Activated CD4-positive, alpha-beta T cell treated with anti-CD3 and anti-CD28 coated beads for 36 hours (primary cell): ENCODE measurements at regions not wholly inside any gene's neighbourhood (a gene's known extent, or its start where the extent isn't known, plus 50 kb on each side); places are given as distances from the start of the nearest gene placed in this dataset.
"Not testable (repeated sequence)": the region's sequence is repeated elsewhere in the genome, so short reads cannot be mapped to it uniquely, and the experiment has no call there.

Experiments
- ATAC-seq: fragments of 200-7000 bp; cut with Tn5 transposase; one replicate; pipeline ENCODE4 v1.10.0; 2021; ENCODE audit warnings: mild to moderate bottlenecking, moderate library complexity
- CTCF ChIA-PET: fragments of 350-600 bp; sonication (Branson Sonifier 250); formaldehyde crosslinking; loops from one replicate; lab custom pipeline; 2021; ENCODE audit warnings: antibody characterized with exemption; lab: Charles Lee
- POLR2A ChIA-PET: fragments of 350-600 bp; sonication (Branson Sonifier 250); formaldehyde crosslinking; loops from one replicate; lab custom pipeline; 2021; ENCODE audit warnings: antibody characterized with exemption, inconsistent platforms; lab: Charles Lee
- DNase-seq: peaks from one replicate; pipeline ENCODE4 v3.0.0-alpha.2; 2020
- H3K27ac Mint-ChIP-seq: one replicate; pipeline ENCODE4 v1.8.0; 2021; ENCODE audit warnings: mixed read lengths
- H3K27me3 Mint-ChIP-seq: one replicate; pipeline ENCODE4 v1.8.0; 2021; ENCODE audit warnings: mixed read lengths
- H3K36me3 Mint-ChIP-seq: one replicate; pipeline ENCODE4 v1.8.0; 2021; ENCODE audit warnings: low read depth, mixed read lengths
- H3K4me1 Mint-ChIP-seq: one replicate; pipeline ENCODE4 v1.8.0; 2021; ENCODE audit warnings: mixed read lengths
- H3K4me3 Mint-ChIP-seq: one replicate; pipeline ENCODE4 v1.8.0; 2021; ENCODE audit warnings: mild to moderate bottlenecking, moderate library complexity, mixed read lengths
- H3K9me3 Mint-ChIP-seq: one replicate; pipeline ENCODE4 v1.8.0; 2021; ENCODE audit warnings: low read depth, mixed read lengths
- intact Hi-C, 2 experiments: fragments of 100-400 bp; cut with DNase I in 1 of 2; cut with micrococcal nuclease in 1 of 2; formaldehyde crosslinking; loops; one replicate each; pipeline versions ENCODE4 v1.14.2 to v1.15.1; 2022 to 2024; cut with DNase I, micrococcal nuclease

GRCh38 chr17:77632619-77633018 is 325.9 kb upstream of the TNRC6C start:
- Mint-ChIP-seq H3K9me3 (peaks cover 3% of the 10 kb centered on the region), H3K4me1 (peaks cover 20% of the 10 kb centered on the region), H3K27me3 (peaks cover 2% of the 10 kb centered on the region), H3K36me3 (no peaks in the 10 kb centered on the region), H3K4me3 (no peak overlapping the region), H3K27ac (no peak overlapping the region)
- intact Hi-C loops = no loop called here
- POLR2A ChIA-PET = no interaction called here
- ATAC-seq (no peak), DNase-seq (no peak)
- CTCF ChIA-PET = no interaction called here

- ATAC-seq (peak; percentile 97), DNase-seq (peak; percentile 81)
- H3K9me3 Mint-ChIP-seq = no peaks in the 10 kb centered on the region
- POLR2A ChIA-PET = no interaction called here
- H3K4me3 Mint-ChIP-seq = no peak overlapping the region
- H3K27ac Mint-ChIP-seq = peak overlapping the region; percentile 82
- no peaks in the 10 kb centered on the region for H3K27me3 Mint-ChIP-seq
- intact Hi-C loops = loop anchor here in 1 of 2 experiments (1.0 kb wide), 1 partner anchor 11 kb away; no protein-coding TSS in a partner anchor
- no peaks in the 10 kb centered on the region for H3K36me3 Mint-ChIP-seq
- CTCF ChIA-PET = no interaction called here
- peaks cover 20% of the 10 kb centered on the region for H3K4me1 Mint-ChIP-seq
Observed at GRCh38 chr17:77634710-77635109, 323.8 kb upstream of the TNRC6C start.

- Mint-ChIP-seq H3K27ac (peak overlapping the region; percentile 82), H3K9me3 (no peaks in the 10 kb centered on the region), H3K27me3 (no peaks in the 10 kb centered on the region), H3K4me1 (peaks cover 20% of the 10 kb centered on the region), H3K4me3 (no peak overlapping the region), H3K36me3 (no peaks in the 10 kb centered on the region)
- intact Hi-C loops = no loop called here
- ChIA-PET CTCF (interaction anchor here (0.6 kb wide), 1 partner anchor 24 kb away, joined by 3 read pairs; no protein-coding TSS in a partner anchor), POLR2A (no interaction called here)
- DNase-seq = no peak
- ATAC-seq = no peak
Observed at GRCh38 chr17:77635176-77635575, 323.3 kb upstream of the TNRC6C start.

GRCh38 chr17:77635785-77636184 is 322.7 kb upstream of the TNRC6C start:
- H3K4me3 Mint-ChIP-seq, intact Hi-C loops: not testable (repeated sequence)
- CTCF ChIA-PET = interaction anchor here (0.5 to 0.6 kb wide), 2 partner anchors 23 to 303 kb away, joined by 3 read pairs; no protein-coding TSS in a partner anchor

GRCh38 chr17:77636835-77637817 is 321.4 kb upstream of the TNRC6C start:
- Mint-ChIP-seq H3K27ac (no peak overlapping the region), H3K4me1 (peaks cover 20% of the 10 kb centered on the region), H3K36me3 (no peaks in the 10 kb centered on the region), H3K27me3 (peaks cover 4% of the 10 kb centered on the region), H3K4me3 (no peak overlapping the region), H3K9me3 (no peaks in the 10 kb centered on the region)
- DNase-seq (no peak), ATAC-seq (no peak)
- CTCF ChIA-PET = no interaction called here
- POLR2A ChIA-PET = no interaction called here
- intact Hi-C loops = no loop called here

More at GRCh38 chr17:77635785-77636184, 322.7 kb upstream of the TNRC6C start:
- POLR2A ChIA-PET = interaction anchor here (0.6 kb wide), 1 partner anchor 342 kb away, joined by 6 read pairs; no protein-coding TSS in a partner anchor
- H3K27me3 Mint-ChIP-seq, DNase-seq, H3K9me3 Mint-ChIP-seq, ATAC-seq, H3K27ac Mint-ChIP-seq, H3K36me3 Mint-ChIP-seq: not testable (repeated sequence)
- peaks cover 20% of the 10 kb centered on the region for H3K4me1 Mint-ChIP-seq

- ATAC-seq (no peak), DNase-seq (no peak)
- CTCF ChIA-PET = interaction anchor here (0.7 kb wide), 1 partner anchor 10 kb away, joined by 3 read pairs; no protein-coding TSS in a partner anchor
- intact Hi-C loops = no loop called here
- no peaks in the 10 kb centered on the region for H3K9me3 Mint-ChIP-seq
- H3K27ac Mint-ChIP-seq = peak overlapping the region; percentile 33
- no peaks in the 10 kb centered on the region for H3K36me3 Mint-ChIP-seq
- no peak overlapping the region for H3K4me3 Mint-ChIP-seq
- POLR2A ChIA-PET = no interaction called here
- H3K4me1 Mint-ChIP-seq = peaks cover 20% of the 10 kb centered on the region
- H3K27me3 Mint-ChIP-seq = peaks cover 4% of the 10 kb centered on the region
Observed at GRCh38 chr17:77637818-77638575, 320.5 kb upstream of the TNRC6C start.

GRCh38 chr17:77640252-77640651 is 318.3 kb upstream of the TNRC6C start:
- ATAC-seq (no peak), DNase-seq (no peak)
- POLR2A ChIA-PET = interaction anchor here (0.6 kb wide), 1 partner anchor 77 kb away, joined by 4 read pairs; no protein-coding TSS in a partner anchor
- H3K36me3 Mint-ChIP-seq = no peaks in the 10 kb centered on the region
- CTCF ChIA-PET = interaction anchor here (0.7 to 1.4 kb wide), 2 partner anchors 11 to 12 kb away, joined by 3 to 4 read pairs; no protein-coding TSS in a partner anchor
- peaks cover 16% of the 10 kb centered on the region for H3K4me1 Mint-ChIP-seq
- H3K27me3 Mint-ChIP-seq = peaks cover 4% of the 10 kb centered on the region
- H3K27ac Mint-ChIP-seq = peak overlapping the region; percentile 29
- H3K9me3 Mint-ChIP-seq = no peaks in the 10 kb centered on the region
- no peak overlapping the region for H3K4me3 Mint-ChIP-seq
- intact Hi-C loops = loop anchor here (10.0 kb wide), 3 partner anchors 95 to 305 kb away; no protein-coding TSS in a partner anchor

GRCh38 chr17:77640916-77641605 is 317.4 kb upstream of the TNRC6C start:
- intact Hi-C loops = loop anchor here (10.0 kb wide), 3 partner anchors 96 to 306 kb away; no protein-coding TSS in a partner anchor
- CTCF ChIA-PET = interaction anchor here (0.7 to 1.4 kb wide), 2 partner anchors 11 to 21 kb away, joined by 3 to 4 read pairs; no protein-coding TSS in a partner anchor
- peaks cover 4% of the 10 kb centered on the region for H3K27me3 Mint-ChIP-seq
- POLR2A ChIA-PET = interaction anchor here (0.6 kb wide), 1 partner anchor 78 kb away, joined by 4 read pairs; no protein-coding TSS in a partner anchor
- H3K36me3 Mint-ChIP-seq = no peaks in the 10 kb centered on the region
- no peak overlapping the region for H3K4me3 Mint-ChIP-seq
- no peak for DNase-seq
- H3K4me1 Mint-ChIP-seq = peaks cover 16% of the 10 kb centered on the region
- ATAC-seq = no peak
- H3K9me3 Mint-ChIP-seq = no peaks in the 10 kb centered on the region
- no peak overlapping the region for H3K27ac Mint-ChIP-seq

- POLR2A ChIA-PET = no interaction called here
Observed at GRCh38 chr17:77641718-77642117, 316.8 kb upstream of the TNRC6C start.

More at GRCh38 chr17:77641718-77642117, 316.8 kb upstream of the TNRC6C start:
- Mint-ChIP-seq H3K36me3 (no peaks in the 10 kb centered on the region), H3K4me3 (no peak overlapping the region), H3K27ac (no peak overlapping the region), H3K27me3 (peaks cover 4% of the 10 kb centered on the region), H3K4me1 (peaks cover 20% of the 10 kb centered on the region), H3K9me3 (no peaks in the 10 kb centered on the region)
- intact Hi-C loops = loop anchor here (10.0 kb wide), 3 partner anchors 97 to 307 kb away; no protein-coding TSS in a partner anchor
- CTCF ChIA-PET = interaction anchor here (0.7 to 1.4 kb wide), 2 partner anchors 10 to 20 kb away, joined by 3 to 4 read pairs; no protein-coding TSS in a partner anchor
- ATAC-seq = no peak
- no peak for DNase-seq
